ENCODE measurements at regions not wholly inside any gene's neighbourhood (a gene's known extent, or its start where the extent isn't known, plus 50 kb on each side); places are given as distances from the start of the nearest gene placed in this dataset.

DNA sequence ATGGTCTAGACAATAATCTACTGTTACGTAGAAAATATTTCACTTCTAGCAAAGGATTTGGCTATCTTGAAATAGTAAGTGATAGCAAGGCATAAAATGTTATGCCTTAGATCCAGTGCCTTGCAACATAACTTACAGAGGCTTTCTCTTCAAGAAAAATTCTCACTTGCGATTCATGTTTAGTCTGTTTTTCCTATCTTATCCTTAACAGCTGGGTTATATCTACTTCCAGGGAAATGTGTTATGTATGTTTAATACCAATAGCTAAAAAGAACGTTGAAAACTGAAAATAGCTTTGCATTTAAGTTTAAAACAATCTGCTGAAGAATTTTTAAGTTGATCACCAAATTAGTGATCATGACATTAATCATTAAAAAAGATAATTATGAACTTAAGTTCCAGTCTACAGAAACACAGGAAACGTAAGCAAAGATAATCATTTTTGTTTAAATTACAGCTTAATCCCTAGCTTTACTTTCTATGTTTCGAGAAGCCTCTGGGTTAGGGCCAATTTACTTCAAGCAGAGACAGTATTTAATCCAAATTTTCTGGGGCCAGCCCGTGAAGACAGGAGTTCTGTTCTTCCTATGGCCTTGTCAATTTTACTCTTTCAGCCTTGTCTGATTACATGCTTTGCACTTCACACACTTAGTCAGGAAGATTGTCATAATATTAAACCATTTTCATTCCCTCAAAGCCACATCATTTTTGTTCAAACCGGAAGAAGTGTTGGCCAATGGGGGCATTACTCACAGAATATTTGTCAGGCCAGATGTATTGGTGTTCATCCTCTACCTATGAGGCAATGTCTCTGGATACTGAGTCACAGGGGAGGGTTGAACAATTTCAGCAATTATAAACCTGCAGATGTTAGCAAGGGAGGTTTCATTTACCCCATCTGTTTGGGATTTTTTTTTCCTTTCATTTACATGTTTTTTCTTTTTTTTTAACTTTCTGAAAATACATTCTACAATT, 1132.9 kb upstream of the ZEB2 start:
- H3K9me3 ChIP-seq (ENCODE audit: control insufficient read depth, low read length), result no peaks in the 10 kb centered on the region
- H4K91ac ChIP-seq (ENCODE audit: low read length), result no peak overlapping the region
- 44% methylated on average over 4 of the region's 7 CpGs for WGBS
- H3K18ac ChIP-seq (ENCODE audit: low read depth in 1 of 2, low read length in 2 of 2), result peak overlapping the region; percentile 6 to 83
- peak overlapping the region; percentile 34 for H2BK120ac ChIP-seq (ENCODE audit: low read depth, low read length)
- H3K27ac ChIP-seq (ENCODE audit: low read length, poor library complexity, severe bottlenecking), result no peak overlapping the region
- peak overlapping the region in 1 of 2 experiments; percentile 27 for H3K4me3 ChIP-seq (ENCODE audit: insufficient read depth in 1 of 2, low read depth in 1 of 2, low read length in 2 of 2)
- H3K23ac ChIP-seq (ENCODE audit: low read length in 2 of 2), result no peak overlapping the region
- no peak overlapping the region for H2AFZ ChIP-seq (ENCODE audit: low read depth, low read length)
- no peak overlapping the region for H3K14ac ChIP-seq (ENCODE audit: low read length in 2 of 2)
- peak; percentile 91 for DNase-seq
- no peaks in the 10 kb centered on the region for H3K36me3 ChIP-seq (ENCODE audit: control insufficient read depth in 1 of 2, insufficient read depth in 2 of 2, low read depth in 1 of 2, low read length in 2 of 2)
- H2BK5ac ChIP-seq (ENCODE audit: low read depth, low read length, poor library complexity, severe bottlenecking), result no peak overlapping the region
- H3K9ac ChIP-seq (ENCODE audit: low read length), result peak overlapping the region; percentile 55
- no peaks in the 10 kb centered on the region for H3K27me3 ChIP-seq (ENCODE audit: control insufficient read depth in 1 of 2, insufficient read depth in 1 of 2, low read length in 2 of 2)
- H3K4me1 ChIP-seq (ENCODE audit: control insufficient read depth, insufficient read depth, low read depth, low read length), result no peaks in the 10 kb centered on the region
- H3K4me2 ChIP-seq (ENCODE audit: low read length, poor library complexity, severe bottlenecking), result no peak overlapping the region
- no peaks in the 10 kb centered on the region for H3K79me1 ChIP-seq (replicated peaks; ENCODE audit: low read length, poor library complexity, severe bottlenecking)
- H2BK12ac ChIP-seq (ENCODE audit: low read length in 2 of 2), result no peak overlapping the region
- no peak overlapping the region for H2BK15ac ChIP-seq (ENCODE audit: low read depth, poor library complexity, severe bottlenecking)
- no peak overlapping the region for H4K8ac ChIP-seq (ENCODE audit: low read length)
- H2AK5ac ChIP-seq (ENCODE audit: low read length, severe bottlenecking), result no peak overlapping the region
- H3K4ac ChIP-seq (ENCODE audit: low read depth in 1 of 2, low read length in 2 of 2), result no peak overlapping the region

DNA sequence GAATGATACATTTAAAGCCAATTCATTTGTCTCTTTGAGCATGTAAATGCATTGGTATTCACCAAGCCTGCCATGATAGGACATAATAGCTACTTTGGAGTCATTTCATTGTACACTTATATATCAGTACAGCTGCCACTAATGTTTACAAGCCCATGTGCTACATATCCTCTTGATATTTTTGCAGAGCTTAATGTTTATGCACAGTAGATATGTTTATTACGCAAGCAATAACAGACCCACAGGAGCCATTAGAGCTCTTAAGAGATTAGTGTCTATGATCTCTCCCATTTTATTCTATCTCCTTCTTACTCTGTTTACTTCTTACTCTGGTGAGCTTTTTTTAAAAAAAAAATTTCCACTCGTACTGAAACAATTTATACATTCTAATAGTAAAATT, 1132.1 kb upstream of the ZEB2 start:
- Histone ChIP-seq H3K36me3 (ENCODE audit: control insufficient read depth in 1 of 2, insufficient read depth in 2 of 2, low read depth in 1 of 2, low read length in 2 of 2) (no peaks in the 10 kb centered on the region), H3K18ac (ENCODE audit: low read depth in 1 of 2, low read length in 2 of 2) (no peak overlapping the region), H3K23ac (ENCODE audit: low read length in 2 of 2) (no peak overlapping the region), H2BK120ac (ENCODE audit: low read depth, low read length) (no peak overlapping the region), H3K27ac (ENCODE audit: low read length, poor library complexity, severe bottlenecking) (no peak overlapping the region), H2BK12ac (ENCODE audit: low read length in 2 of 2) (no peak overlapping the region), H3K79me1 (replicated peaks; ENCODE audit: low read length, poor library complexity, severe bottlenecking) (no peaks in the 10 kb centered on the region), H4K8ac (ENCODE audit: low read length) (no peak overlapping the region), H3K4ac (ENCODE audit: low read depth in 1 of 2, low read length in 2 of 2) (no peak overlapping the region), H3K4me1 (ENCODE audit: control insufficient read depth, insufficient read depth, low read depth, low read length) (no peaks in the 10 kb centered on the region), H3K14ac (ENCODE audit: low read length in 2 of 2) (no peak overlapping the region), H2BK15ac (ENCODE audit: low read depth, poor library complexity, severe bottlenecking) (no peak overlapping the region), H3K27me3 (ENCODE audit: control insufficient read depth in 1 of 2, insufficient read depth in 1 of 2, low read length in 2 of 2) (no peaks in the 10 kb centered on the region), H2AK5ac (ENCODE audit: low read length, severe bottlenecking) (no peak overlapping the region), H3K9ac (ENCODE audit: low read length) (no peak overlapping the region), H2BK5ac (ENCODE audit: low read depth, low read length, poor library complexity, severe bottlenecking) (no peak overlapping the region), H4K91ac (ENCODE audit: low read length) (no peak overlapping the region), H3K4me3 (ENCODE audit: insufficient read depth in 1 of 2, low read depth in 1 of 2, low read length in 2 of 2) (no peak overlapping the region), H3K9me3 (ENCODE audit: control insufficient read depth, low read length) (no peaks in the 10 kb centered on the region), H3K4me2 (ENCODE audit: low read length, poor library complexity, severe bottlenecking) (no peak overlapping the region), H2AFZ (ENCODE audit: low read depth, low read length) (no peak overlapping the region)
- peak; percentile 75 for DNase-seq
- no CpG with 5 or more reads among the region's 2 CpGs for WGBS

DNA sequence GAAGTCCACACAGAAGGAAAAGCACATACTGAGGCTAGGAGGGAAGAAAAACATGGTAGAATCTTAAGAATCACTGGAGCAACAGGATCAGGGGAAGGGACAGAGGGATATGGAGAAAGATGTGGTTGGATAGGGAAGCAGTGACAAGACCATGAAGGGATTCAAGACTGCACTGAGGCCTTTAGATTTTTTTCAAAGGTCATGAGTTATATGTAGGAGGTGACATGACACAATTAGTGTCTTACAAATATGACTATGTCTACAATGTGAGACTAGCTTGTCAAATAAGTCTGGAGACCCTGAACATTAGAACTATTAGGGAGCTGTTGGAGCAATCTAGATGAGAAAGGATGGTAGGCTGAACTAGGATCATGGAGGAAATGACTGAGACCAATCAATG, 1130.3 kb upstream of the ZEB2 start:
- Histone ChIP-seq H3K27ac (ENCODE audit: low read length, poor library complexity, severe bottlenecking) (no peak overlapping the region), H4K91ac (ENCODE audit: low read length) (no peak overlapping the region), H2BK120ac (ENCODE audit: low read depth, low read length) (no peak overlapping the region), H2BK15ac (ENCODE audit: low read depth, poor library complexity, severe bottlenecking) (no peak overlapping the region), H3K23ac (ENCODE audit: low read length in 2 of 2) (no peak overlapping the region), H2BK5ac (ENCODE audit: low read depth, low read length, poor library complexity, severe bottlenecking) (no peak overlapping the region), H3K9me3 (ENCODE audit: control insufficient read depth, low read length) (no peaks in the 10 kb centered on the region), H3K9ac (ENCODE audit: low read length) (no peak overlapping the region), H3K4me1 (ENCODE audit: control insufficient read depth, insufficient read depth, low read depth, low read length) (no peaks in the 10 kb centered on the region), H2AFZ (ENCODE audit: low read depth, low read length) (no peak overlapping the region), H2BK12ac (ENCODE audit: low read length in 2 of 2) (peak overlapping the region; percentile 49 to 88), H3K14ac (ENCODE audit: low read length in 2 of 2) (no peak overlapping the region), H3K4me2 (ENCODE audit: low read length, poor library complexity, severe bottlenecking) (no peak overlapping the region), H3K18ac (ENCODE audit: low read depth in 1 of 2, low read length in 2 of 2) (peak overlapping the region; percentile 24 to 33), H3K27me3 (ENCODE audit: control insufficient read depth in 1 of 2, insufficient read depth in 1 of 2, low read length in 2 of 2) (no peaks in the 10 kb centered on the region), H2AK5ac (ENCODE audit: low read length, severe bottlenecking) (no peak overlapping the region), H3K79me1 (replicated peaks; ENCODE audit: low read length, poor library complexity, severe bottlenecking) (no peaks in the 10 kb centered on the region), H3K4me3 (ENCODE audit: insufficient read depth in 1 of 2, low read depth in 1 of 2, low read length in 2 of 2) (no peak overlapping the region), H3K4ac (ENCODE audit: low read depth in 1 of 2, low read length in 2 of 2) (peak overlapping the region in 1 of 2 experiments; percentile 82), H3K36me3 (ENCODE audit: control insufficient read depth in 1 of 2, insufficient read depth in 2 of 2, low read depth in 1 of 2, low read length in 2 of 2) (no peaks in the 10 kb centered on the region), H4K8ac (ENCODE audit: low read length) (no peak overlapping the region)
- no peak for DNase-seq

DNA sequence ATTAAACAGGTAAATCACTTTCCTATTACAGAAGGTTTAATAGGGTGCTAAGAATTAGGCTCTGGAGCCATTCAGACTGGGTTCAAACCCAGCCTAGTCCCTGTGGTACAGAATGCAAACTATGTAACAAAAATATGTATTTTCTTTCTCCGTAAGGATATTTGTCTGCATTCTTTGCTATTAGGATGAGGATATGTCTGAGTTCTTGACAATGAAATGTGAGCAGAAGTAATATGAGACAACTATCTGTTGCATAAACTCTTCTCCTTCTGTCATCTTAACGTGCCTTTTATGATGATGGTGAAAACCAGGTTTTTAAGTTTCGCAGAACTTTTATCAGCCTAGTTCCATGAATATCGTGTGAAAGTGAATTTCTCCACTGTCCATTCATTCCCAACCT, 1129.1 kb upstream of the ZEB2 start:
- Histone ChIP-seq H3K23ac (ENCODE audit: low read length in 2 of 2) (no peak overlapping the region), H4K91ac (ENCODE audit: low read length) (no peak overlapping the region), H3K14ac (ENCODE audit: low read length in 2 of 2) (no peak overlapping the region), H2BK15ac (ENCODE audit: low read depth, poor library complexity, severe bottlenecking) (no peak overlapping the region), H2BK5ac (ENCODE audit: low read depth, low read length, poor library complexity, severe bottlenecking) (no peak overlapping the region), H3K4me1 (ENCODE audit: control insufficient read depth, insufficient read depth, low read depth, low read length) (no peaks in the 10 kb centered on the region), H3K9me3 (ENCODE audit: control insufficient read depth, low read length) (no peaks in the 10 kb centered on the region), H3K27me3 (ENCODE audit: control insufficient read depth in 1 of 2, insufficient read depth in 1 of 2, low read length in 2 of 2) (no peaks in the 10 kb centered on the region), H3K18ac (ENCODE audit: low read depth in 1 of 2, low read length in 2 of 2) (no peak overlapping the region), H3K4me2 (ENCODE audit: low read length, poor library complexity, severe bottlenecking) (no peak overlapping the region), H2AFZ (ENCODE audit: low read depth, low read length) (no peak overlapping the region), H4K8ac (ENCODE audit: low read length) (no peak overlapping the region), H3K4me3 (ENCODE audit: insufficient read depth in 1 of 2, low read depth in 1 of 2, low read length in 2 of 2) (no peak overlapping the region), H3K79me1 (replicated peaks; ENCODE audit: low read length, poor library complexity, severe bottlenecking) (no peaks in the 10 kb centered on the region), H3K27ac (ENCODE audit: low read length, poor library complexity, severe bottlenecking) (no peak overlapping the region), H3K36me3 (ENCODE audit: control insufficient read depth in 1 of 2, insufficient read depth in 2 of 2, low read depth in 1 of 2, low read length in 2 of 2) (no peaks in the 10 kb centered on the region), H2BK120ac (ENCODE audit: low read depth, low read length) (no peak overlapping the region), H2BK12ac (ENCODE audit: low read length in 2 of 2) (no peak overlapping the region), H3K9ac (ENCODE audit: low read length) (no peak overlapping the region), H3K4ac (ENCODE audit: low read depth in 1 of 2, low read length in 2 of 2) (no peak overlapping the region), H2AK5ac (ENCODE audit: low read length, severe bottlenecking) (no peak overlapping the region)
- whole genome bisulfite sequencing, result 93% methylated on average over 2 of the region's 4 CpGs
- DNase-seq, result no peak
